K562 (cell line): ENCODE measurements at regions not wholly inside any gene's neighbourhood (a gene's known extent, or its start where the extent isn't known, plus 50 kb on each side); places are given as distances from the start of the nearest gene placed in this dataset.

ENCODE experiments used
- ATAC-seq: fragments of 200-7000 bp; cut with Tn5 transposase; 3 replicates; pipeline ENCODE4 v1.9.1; 2020; ENCODE audit warnings: moderate library complexity
- BruUV-seq: library from RNA; stranded (reverse); fragments of 400-500 nt; replicated peaks from 2 replicates; lab custom pipeline; 2021; lab: Mats Ljungman, UMichigan
- CTCF ChIA-PET: fragments of 300-600 bp; formaldehyde crosslinking; extraction: SDS; loops from one replicate; lab custom pipeline; 2021; ENCODE audit warnings: low intra/inter-chr PET ratio; lab: Yijun Ruan, JAX
- POLR2A ChIA-PET: fragments of 300-600, 350-650 bp; sonication (Branson Sonifier 250); formaldehyde crosslinking; extraction: SDS; loops from one replicate; lab custom pipeline; 2021; ENCODE audit warnings: antibody characterized with exemption, inconsistent platforms; lab: Yijun Ruan, JAX
- DNase-seq, 4 experiments: peaks; one replicate each; pipeline versions ENCODE4 v3.0.0 to v3.0.0-alpha.2; 2011 to 2018; ENCODE audit warnings: low spot score in 3 of 4, mixed read lengths in 3 of 4; ENCODE audit errors: extremely low read depth in 1 of 4
- FAIRE-seq: peaks from 2 replicates; lab custom pipeline; 2011; peaks lifted over from hg19 to GRCh38; lab: Jason Lieb, UNC
- H2AFZ ChIP-seq: 2 replicates; pipeline ENCODE4 v1.6.0; 2011; ENCODE audit warnings: low read depth, low read length, control low read depth, inconsistent platforms
- H3K27ac ChIP-seq: fragments of 200-600 bp; 3 replicates; pipeline ENCODE4 v1.8.0; 2011; ENCODE audit warnings: low read depth, mild to moderate bottlenecking, control low read depth, inconsistent platforms, low read length, moderate library complexity, mixed read lengths; ENCODE audit errors: extremely low read depth
- H3K27me3 ChIP-seq, 2 experiments: fragments of 300-600 bp in 1 of 2; 2 replicates in 1 of 2; 3 replicates in 1 of 2; pipeline versions ENCODE4 v1.6.0 to v1.8.0; 2011; ENCODE audit warnings: inconsistent platforms in 2 of 2, low read length in 2 of 2, mild to moderate bottlenecking in 1 of 2, mixed read lengths in 1 of 2, moderate library complexity in 1 of 2; ENCODE audit not compliant: control insufficient read depth in 2 of 2, insufficient read depth in 2 of 2
- H3K36me3 ChIP-seq: fragments of 300-600 bp; 3 replicates; pipeline ENCODE4 v1.8.0; 2011; ENCODE audit warnings: mild to moderate bottlenecking, low read length, inconsistent platforms; ENCODE audit not compliant: control insufficient read depth, insufficient read depth
- H3K4me1 ChIP-seq, 2 experiments: fragments of 200-600 bp in 1 of 2; replicated peaks in 1 of 2; 2 replicates in 1 of 2; 3 replicates in 1 of 2; pipeline versions ENCODE4 v1.5.1 to v1.8.0; 2011; ENCODE audit warnings: inconsistent platforms in 2 of 2, low read length in 2 of 2, mild to moderate bottlenecking in 1 of 2, mixed read lengths in 1 of 2, moderate library complexity in 1 of 2; ENCODE audit not compliant: control insufficient read depth in 2 of 2, insufficient read depth in 2 of 2
- H3K4me2 ChIP-seq: 2 replicates; pipeline ENCODE4 v1.6.1; 2011; ENCODE audit warnings: low read length, control low read depth, inconsistent platforms, mixed read lengths; ENCODE audit not compliant: insufficient read depth
- H3K4me3 ChIP-seq: fragments of 200-600 bp; sonication (generic), shearing (Covaris generic); 2 replicates; pipeline ENCODE4 v1.5.1; 2016; ENCODE audit warnings: control low read depth, inconsistent platforms
- H3K79me2 ChIP-seq: fragments of 200-600 bp; 3 replicates; pipeline ENCODE4 v1.8.0; 2011; ENCODE audit warnings: low read length, inconsistent platforms; ENCODE audit not compliant: control insufficient read depth, insufficient read depth
- H3K9ac ChIP-seq, 2 experiments: 2 replicates each; pipeline versions ENCODE4 v1.6.0 to v1.6.1; 2011; ENCODE audit warnings: low read depth in 2 of 2, low read length in 2 of 2, control low read depth in 1 of 2, inconsistent platforms in 1 of 2, mild to moderate bottlenecking in 1 of 2, mixed read lengths in 1 of 2; ENCODE audit not compliant: insufficient read depth in 1 of 2
- H3K9me1 ChIP-seq: one replicate; pipeline ENCODE4 v1.6.0; 2011; ENCODE audit warnings: inconsistent platforms, mild to moderate bottlenecking, low read length, moderate library complexity; ENCODE audit not compliant: control insufficient read depth, insufficient read depth
- H3K9me3 ChIP-seq: replicated peaks from 2 replicates; pipeline ENCODE4 v1.5.1; 2011; ENCODE audit warnings: low read depth, low read length, inconsistent platforms; ENCODE audit not compliant: control insufficient read depth, insufficient read depth
- H4K20me1 ChIP-seq: replicated peaks from 2 replicates; pipeline ENCODE4 v1.6.1; 2011; ENCODE audit warnings: low read length, inconsistent platforms, mixed read lengths; ENCODE audit not compliant: control insufficient read depth, insufficient read depth
- CBX1 ChIP-seq: sonication (generic); IDR thresholded peaks from 2 replicates; pipeline ENCODE4 v1.6.1; 2016; ENCODE audit warnings: antibody characterized with exemption, low read depth, mild to moderate bottlenecking
- KAT2B ChIP-seq: IDR thresholded peaks from one replicate; pipeline ENCODE4 v1.6.1; 2012; ENCODE audit warnings: low read depth, mild to moderate bottlenecking, control low read depth, inconsistent platforms, low read length, moderate library complexity
- RAD21 ChIP-seq, 2 experiments: fragments of 250-450 bp in 1 of 2; fragments of 450-650 bp in 1 of 2; sonication (Bioruptor Pico) in 1 of 2; formaldehyde crosslinking in 1 of 2; IDR thresholded peaks in 1 of 2; conservative IDR thresholded peaks in 1 of 2; 2 replicates each; pipeline versions ENCODE4 v1.4.0 to v1.8.0; 2020 to 2022; ENCODE audit warnings: mild to moderate bottlenecking in 2 of 2, moderate library complexity in 1 of 2
- ZNF121 ChIP-seq: sonication (generic); formaldehyde crosslinking; conservative IDR thresholded peaks from 2 replicates; pipeline ENCODE4 v1.8.0; 2022; ENCODE audit warnings: missing genetic modification reagents
- ZNF76 ChIP-seq: fragments of 250-450 bp; sonication (Bioruptor Pico); IDR thresholded peaks from 2 replicates; pipeline ENCODE4 v1.4.0; 2020; ENCODE audit warnings: mild to moderate bottlenecking, moderate library complexity, borderline replicate concordance
- WGBS: fragments of 100-300 bp; shearing (Covaris generic); methylation state at CpG from one replicate; pipeline ENCODE4 v1.1.6; 2016; ENCODE audit warnings: low coverage, mixed read lengths; ENCODE audit not compliant: insufficient coverage; ENCODE audit errors: missing lambda C conversion rate; 5-methylcytosine and 5-hydroxymethylcytosine counted together
- in situ Hi-C: fragments of 300-500 bp; cut with MboI; formaldehyde crosslinking; loops from 4 replicates; pipeline ENCODE4 v1.15.0; 2018; ENCODE audit warnings: inconsistent platforms, mixed read lengths
- intact Hi-C: fragments of 100-400 bp; cut with micrococcal nuclease; formaldehyde crosslinking; loops from 2 replicates; pipeline ENCODE4 v1.14.2; 2022
- TF ChIP-seq, protein P1 (sequence below), 3 experiments: IDR thresholded peaks in 2 of 3; conservative IDR thresholded peaks in 1 of 3; 2 replicates each; pipeline ENCODE4 v1.5.1; 2011 to 2012; ENCODE audit warnings: low read length in 3 of 3, mild to moderate bottlenecking in 3 of 3, control low read depth in 2 of 3, improper control_type of control experiment in 1 of 3, inconsistent platforms in 1 of 3, low read depth in 1 of 3, mixed read lengths in 1 of 3, moderate library complexity in 1 of 3; ENCODE audit not compliant: insufficient read depth in 2 of 3
- TF ChIP-seq, protein P2 (sequence below): IDR thresholded peaks from 2 replicates; pipeline ENCODE4 v1.6.1; 2011; ENCODE audit warnings: borderline replicate concordance, low read depth, mild to moderate bottlenecking, moderate library complexity, low read length; ENCODE audit not compliant: insufficient read depth, poor library complexity, severe bottlenecking

DNA sequence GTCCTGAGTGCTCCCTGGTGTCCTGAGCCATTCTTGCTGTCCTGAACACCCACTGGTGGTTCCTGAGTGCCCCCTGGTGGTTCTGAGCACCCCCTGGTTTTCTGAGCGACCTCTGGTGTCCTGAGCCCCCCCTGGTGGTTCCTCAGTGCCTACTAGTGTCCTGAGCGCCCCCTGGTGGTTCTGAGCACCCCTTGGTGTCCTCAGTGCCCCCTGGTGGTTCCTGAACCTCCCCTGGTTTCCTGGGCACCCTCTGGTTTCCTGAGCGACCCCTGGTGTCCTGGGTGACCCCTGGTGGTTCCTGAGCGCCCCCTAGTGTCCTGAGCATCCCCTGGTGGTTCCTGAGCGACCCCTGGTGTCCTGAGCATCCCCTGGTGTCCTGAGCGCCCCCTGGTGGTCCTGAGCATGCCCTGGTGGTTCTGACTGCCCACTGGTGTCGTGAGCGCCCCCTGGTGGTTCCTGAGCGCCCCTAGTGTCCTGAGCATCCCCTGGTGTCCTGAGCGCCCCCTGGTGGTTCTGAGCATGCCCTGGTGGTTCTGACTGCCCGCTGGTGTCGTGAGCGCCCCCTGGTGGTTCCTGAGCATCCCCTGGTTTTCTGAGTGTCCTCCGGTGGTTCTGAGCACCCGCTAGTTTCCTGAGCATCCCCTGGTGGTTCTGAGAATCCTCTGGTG is 473.1 kb downstream of the TMEM121 start:
- DNase-seq: peak in 3 of 4 experiments; percentile 23 to 50 (median 26)
- H2AFZ ChIP-seq: no peak overlapping the region
- intact Hi-C loops: no loop called here
- FAIRE-seq: no peak
- TF ChIP-seq CBX1 (peak; percentile 58; the same call in 1 of the 2 replicates), ZNF121 (CRISPR knock-in tag) (no peak), ZNF76 (no peak), KAT2B (peak; percentile 66), RAD21 (CRISPR knock-in tag; conservative IDR thresholded peaks at IDR 0.05 in 1 of 2, IDR thresholded peaks at IDR 0.05 in 1 of 2) (peak in 1 of 2 experiments; percentile 5; a peak in 1 of 4 replicates)
- TF ChIP-seq, protein P1, sequence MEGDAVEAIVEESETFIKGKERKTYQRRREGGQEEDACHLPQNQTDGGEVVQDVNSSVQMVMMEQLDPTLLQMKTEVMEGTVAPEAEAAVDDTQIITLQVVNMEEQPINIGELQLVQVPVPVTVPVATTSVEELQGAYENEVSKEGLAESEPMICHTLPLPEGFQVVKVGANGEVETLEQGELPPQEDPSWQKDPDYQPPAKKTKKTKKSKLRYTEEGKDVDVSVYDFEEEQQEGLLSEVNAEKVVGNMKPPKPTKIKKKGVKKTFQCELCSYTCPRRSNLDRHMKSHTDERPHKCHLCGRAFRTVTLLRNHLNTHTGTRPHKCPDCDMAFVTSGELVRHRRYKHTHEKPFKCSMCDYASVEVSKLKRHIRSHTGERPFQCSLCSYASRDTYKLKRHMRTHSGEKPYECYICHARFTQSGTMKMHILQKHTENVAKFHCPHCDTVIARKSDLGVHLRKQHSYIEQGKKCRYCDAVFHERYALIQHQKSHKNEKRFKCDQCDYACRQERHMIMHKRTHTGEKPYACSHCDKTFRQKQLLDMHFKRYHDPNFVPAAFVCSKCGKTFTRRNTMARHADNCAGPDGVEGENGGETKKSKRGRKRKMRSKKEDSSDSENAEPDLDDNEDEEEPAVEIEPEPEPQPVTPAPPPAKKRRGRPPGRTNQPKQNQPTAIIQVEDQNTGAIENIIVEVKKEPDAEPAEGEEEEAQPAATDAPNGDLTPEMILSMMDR (IDR thresholded peaks at IDR 0.05 in 2 of 3, conservative IDR thresholded peaks at IDR 0.05 in 1 of 3; ENCODE audit: insufficient read depth in 2 of 3, low read depth in 1 of 3, low read length in 3 of 3): peak; percentile 66 to 96 (median 78)
- TF ChIP-seq, protein P2, sequence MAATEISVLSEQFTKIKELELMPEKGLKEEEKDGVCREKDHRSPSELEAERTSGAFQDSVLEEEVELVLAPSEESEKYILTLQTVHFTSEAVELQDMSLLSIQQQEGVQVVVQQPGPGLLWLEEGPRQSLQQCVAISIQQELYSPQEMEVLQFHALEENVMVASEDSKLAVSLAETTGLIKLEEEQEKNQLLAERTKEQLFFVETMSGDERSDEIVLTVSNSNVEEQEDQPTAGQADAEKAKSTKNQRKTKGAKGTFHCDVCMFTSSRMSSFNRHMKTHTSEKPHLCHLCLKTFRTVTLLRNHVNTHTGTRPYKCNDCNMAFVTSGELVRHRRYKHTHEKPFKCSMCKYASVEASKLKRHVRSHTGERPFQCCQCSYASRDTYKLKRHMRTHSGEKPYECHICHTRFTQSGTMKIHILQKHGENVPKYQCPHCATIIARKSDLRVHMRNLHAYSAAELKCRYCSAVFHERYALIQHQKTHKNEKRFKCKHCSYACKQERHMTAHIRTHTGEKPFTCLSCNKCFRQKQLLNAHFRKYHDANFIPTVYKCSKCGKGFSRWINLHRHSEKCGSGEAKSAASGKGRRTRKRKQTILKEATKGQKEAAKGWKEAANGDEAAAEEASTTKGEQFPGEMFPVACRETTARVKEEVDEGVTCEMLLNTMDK: peak; percentile 81
- TF ChIP-seq, all 486 proteins: peak for 5
- no peaks in the 10 kb centered on the region for H3K4me1 ChIP-seq
- POLR2A ChIA-PET: no interaction called here
- CTCF ChIA-PET: interaction anchor here (0.6 to 0.7 kb wide), 2 partner anchors 18 to 417 kb away, joined by 3 to 4 read pairs; no protein-coding TSS in a partner anchor
- H3K9me3 ChIP-seq: 0 out of 2 replicates have a peak, but pooled peaks cover 1% of the 10 kb centered on the region
- no TSS peak for BruUV-seq
- H4K20me1 ChIP-seq: no peaks in the 10 kb centered on the region
- H3K27ac ChIP-seq: no peak overlapping the region
- H3K9me1 ChIP-seq: no peaks in the 10 kb centered on the region
- no peaks in the 10 kb centered on the region for H3K36me3 ChIP-seq
- no peak overlapping the region for H3K4me3 ChIP-seq
- H3K79me2 ChIP-seq: no peaks in the 10 kb centered on the region
- in situ Hi-C loops: no loop called here
- peak; percentile 54 for ATAC-seq
- H3K9ac ChIP-seq: no peak overlapping the region
- no peaks in the 10 kb centered on the region for H3K27me3 ChIP-seq
- 23% methylated on average over 11 of the region's 15 CpGs for WGBS
- H3K4me2 ChIP-seq: no peak overlapping the region
